Subcutaneous abdominal adipose tissue (tissue), 5 donors: ENCODE measurements at regions not wholly inside any gene's neighbourhood (a gene's known extent, or its start where the extent isn't known, plus 50 kb on each side); places are given as distances from the start of the nearest gene placed in this dataset.

Experiments
- H3K27ac ChIP-seq: one replicate; pipeline ENCODE4 v1.7.0; 2013; ENCODE audit warnings: low read depth, mild to moderate bottlenecking, inconsistent platforms, low read length, moderate library complexity
- H3K27me3 ChIP-seq, 5 donors: one replicate each; pipeline ENCODE4 v1.7.0; 2013; ENCODE audit warnings: low read length in 5 of 5, inconsistent platforms in 1 of 5; ENCODE audit not compliant: control insufficient read depth in 5 of 5, insufficient read depth in 4 of 5
- H3K36me3 ChIP-seq, 5 donors: one replicate each; pipeline ENCODE4 v1.7.0; 2013; ENCODE audit warnings: low read length in 5 of 5; ENCODE audit not compliant: control insufficient read depth in 5 of 5, insufficient read depth in 5 of 5
- H3K4me1 ChIP-seq, 5 donors: one replicate each; pipeline ENCODE4 v1.7.0; 2013; ENCODE audit warnings: low read length in 5 of 5, mild to moderate bottlenecking in 3 of 5, moderate library complexity in 1 of 5; ENCODE audit not compliant: control insufficient read depth in 5 of 5, insufficient read depth in 5 of 5
- H3K4me3 ChIP-seq, 5 donors: one replicate each; pipeline ENCODE4 v1.7.0; 2013; ENCODE audit warnings: low read length in 5 of 5, low read depth in 1 of 5
- H3K9ac ChIP-seq, 5 donors: one replicate each; pipeline ENCODE4 v1.7.0; 2013; ENCODE audit warnings: low read length in 5 of 5, mild to moderate bottlenecking in 4 of 5, moderate library complexity in 3 of 5
- H3K9me3 ChIP-seq, 5 donors: one replicate each; pipeline ENCODE4 v1.7.0; 2013; ENCODE audit warnings: low read length in 5 of 5; ENCODE audit not compliant: control insufficient read depth in 5 of 5
- donor health status: healthy.
- donor health status: healthy.
- donor health status: healthy.
- donor health status: healthy.
- donor health status: healthy.

DNA sequence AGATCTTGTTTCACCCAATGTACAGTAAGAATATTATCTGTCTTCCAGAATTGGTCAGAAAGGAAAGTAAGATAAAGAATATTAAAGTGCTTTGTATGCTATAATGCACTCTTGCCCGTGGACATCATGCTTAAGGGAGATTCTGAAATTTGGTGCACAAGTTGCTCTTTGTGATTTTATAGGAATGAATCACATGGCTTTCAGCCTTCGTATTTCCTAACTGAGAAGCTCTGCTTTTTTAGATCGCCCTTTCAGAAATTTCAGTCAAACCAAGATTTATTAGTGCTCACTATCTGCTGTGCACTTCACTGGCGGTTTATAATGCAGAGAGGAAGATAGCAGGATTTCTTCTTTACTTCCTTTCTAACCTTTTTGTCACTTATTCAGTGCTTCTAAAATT lies 1248.5 kb upstream of the LRRN3 start:
- no peaks in the 10 kb centered on the region for H3K9me3 ChIP-seq
- no peak overlapping the region for H3K27ac ChIP-seq
- H3K4me1 ChIP-seq: no peaks in the 10 kb centered on the region
- H3K4me3 ChIP-seq: no peak overlapping the region
- H3K9ac ChIP-seq: no peak overlapping the region
- no peaks in the 10 kb centered on the region for H3K36me3 ChIP-seq
- no peaks in the 10 kb centered on the region for H3K27me3 ChIP-seq

- Histone ChIP-seq H3K36me3 (no peaks in the 10 kb centered on the region), H3K27ac (no peak overlapping the region), H3K4me3 (no peak overlapping the region), H3K9me3 (no peaks in the 10 kb centered on the region), H3K9ac (no peak overlapping the region), H3K4me1 (no peaks in the 10 kb centered on the region), H3K27me3 (no peaks in the 10 kb centered on the region)
Observed at GRCh38 chr7:109844362-109844761, 1246.6 kb upstream of the LRRN3 start.

- no peaks in the 10 kb centered on the region for H3K4me1 ChIP-seq
Observed at GRCh38 chr7:109864230-109864629, 1226.7 kb upstream of the LRRN3 start.

DNA sequence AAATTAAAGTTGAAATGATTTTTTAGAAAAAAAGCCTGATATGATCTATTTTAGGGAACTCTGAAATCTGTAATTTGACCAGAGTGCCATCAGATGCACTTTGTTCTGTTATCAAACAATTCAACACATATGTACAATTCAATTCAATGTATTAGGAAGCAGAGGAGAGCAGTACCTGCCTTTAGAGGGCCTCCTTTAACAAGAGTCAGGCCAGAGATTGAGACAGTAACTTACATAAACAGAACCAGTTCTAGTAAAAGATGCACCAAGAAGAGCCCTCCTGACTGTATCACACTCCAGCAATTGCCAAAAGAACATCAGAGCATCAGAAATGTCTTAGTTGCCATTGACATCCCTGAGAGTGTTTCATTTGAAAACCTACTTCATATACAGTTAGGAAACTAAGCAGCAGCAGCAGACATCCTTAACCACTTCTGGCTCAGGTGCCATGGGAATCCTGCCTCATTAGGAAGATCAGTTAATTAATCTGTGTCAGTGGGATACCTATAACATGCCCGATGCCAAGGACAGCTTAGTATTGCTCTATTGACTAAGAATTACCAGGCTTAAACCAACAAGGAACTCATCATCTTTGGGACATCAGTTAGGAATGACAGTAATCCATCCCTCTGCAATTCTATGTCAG lies 1222.6 kb upstream of the LRRN3 start:
- no peak overlapping the region for H3K9ac ChIP-seq
- H3K9me3 ChIP-seq: no peaks in the 10 kb centered on the region
- no peaks in the 10 kb centered on the region for H3K27me3 ChIP-seq
- no peak overlapping the region for H3K27ac ChIP-seq
- H3K36me3 ChIP-seq: no peaks in the 10 kb centered on the region
- H3K4me1 ChIP-seq: no peaks in the 10 kb centered on the region
- no peak overlapping the region for H3K4me3 ChIP-seq

More at GRCh38 chr7:109864230-109864629, 1226.7 kb upstream of the LRRN3 start:
- H3K27ac ChIP-seq: no peak overlapping the region
- H3K36me3 ChIP-seq: no peaks in the 10 kb centered on the region
- H3K27me3 ChIP-seq: no peaks in the 10 kb centered on the region
- no peak overlapping the region for H3K9ac ChIP-seq
- no peak overlapping the region for H3K4me3 ChIP-seq
- no peaks in the 10 kb centered on the region for H3K9me3 ChIP-seq

DNA sequence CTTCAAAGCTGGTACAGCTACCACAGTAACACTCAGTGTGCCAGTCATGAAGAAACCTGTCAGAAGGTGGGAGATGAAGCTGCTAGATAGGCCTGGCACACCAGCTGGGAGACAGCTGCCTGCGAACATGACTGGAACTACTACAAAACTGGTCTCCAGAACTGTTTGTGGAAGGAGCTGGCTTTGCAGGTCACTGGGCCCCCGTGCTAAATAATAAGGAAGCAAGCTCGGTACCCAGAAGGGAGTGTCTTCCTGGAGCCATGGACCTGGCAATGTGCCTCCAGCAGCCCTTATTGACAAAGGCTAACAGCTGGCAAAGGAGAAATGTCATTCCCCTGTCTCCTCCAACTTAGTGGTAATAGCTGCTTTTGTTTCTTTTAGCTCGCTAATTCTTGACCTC lies 1217.6 kb upstream of the LRRN3 start:
- Histone ChIP-seq H3K36me3 (no peaks in the 10 kb centered on the region), H3K9me3 (no peaks in the 10 kb centered on the region), H3K9ac (no peak overlapping the region), H3K27me3 (no peaks in the 10 kb centered on the region), H3K27ac (no peak overlapping the region), H3K4me3 (no peak overlapping the region), H3K4me1 (no peaks in the 10 kb centered on the region)

- Histone ChIP-seq H3K4me1 (no peaks in the 10 kb centered on the region), H3K9me3 (no peaks in the 10 kb centered on the region), H3K27me3 (no peaks in the 10 kb centered on the region), H3K36me3 (no peaks in the 10 kb centered on the region), H3K4me3 (no peak overlapping the region), H3K9ac (no peak overlapping the region), H3K27ac (no peak overlapping the region)
Observed at GRCh38 chr7:109879287-109879828, 1211.6 kb upstream of the LRRN3 start.

GRCh38 chr7:109890622-109891021 lies 1200.3 kb upstream of the LRRN3 start:
- Histone ChIP-seq H3K4me3 (no peak overlapping the region), H3K27ac (no peak overlapping the region), H3K9ac (no peak overlapping the region), H3K27me3 (no peaks in the 10 kb centered on the region), H3K4me1 (no peaks in the 10 kb centered on the region), H3K9me3 (no peaks in the 10 kb centered on the region), H3K36me3 (no peaks in the 10 kb centered on the region)

DNA sequence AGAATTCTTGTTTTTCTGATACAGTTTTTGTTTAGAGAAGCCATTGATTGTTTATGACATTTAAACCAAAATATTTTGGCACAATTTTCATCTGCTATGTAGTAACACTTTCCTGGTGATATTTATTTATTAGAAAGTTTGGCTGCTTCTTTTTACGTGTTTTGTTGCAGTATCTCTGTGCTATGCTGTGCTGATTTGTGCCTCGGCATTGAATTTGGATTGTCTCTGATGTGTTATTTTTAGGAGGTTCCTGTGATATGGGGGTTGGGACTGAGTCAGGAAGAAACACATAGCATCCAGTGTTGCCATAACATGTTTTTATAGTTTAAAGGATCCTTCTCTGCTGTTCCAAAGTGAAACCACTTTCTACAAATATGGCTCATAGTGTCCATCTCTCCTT lies 1197.7 kb upstream of the LRRN3 start:
- no peaks in the 10 kb centered on the region for H3K4me1 ChIP-seq
- no peaks in the 10 kb centered on the region for H3K36me3 ChIP-seq
- H3K9me3 ChIP-seq: no peaks in the 10 kb centered on the region
- no peak overlapping the region for H3K27ac ChIP-seq
- H3K27me3 ChIP-seq: no peaks in the 10 kb centered on the region
- H3K9ac ChIP-seq: no peak overlapping the region
- peak overlapping the region in 3 of 5 donors; percentile 10 to 35 (median 22) for H3K4me3 ChIP-seq

GRCh38 chr7:109895536-109895935 lies 1195.4 kb upstream of the LRRN3 start:
- H3K4me3 ChIP-seq: no peak overlapping the region
- H3K27me3 ChIP-seq: no peaks in the 10 kb centered on the region
- H3K9ac ChIP-seq: no peak overlapping the region
- H3K4me1 ChIP-seq: no peaks in the 10 kb centered on the region
- no peaks in the 10 kb centered on the region for H3K9me3 ChIP-seq
- H3K36me3 ChIP-seq: no peaks in the 10 kb centered on the region
- H3K27ac ChIP-seq: no peak overlapping the region

DNA sequence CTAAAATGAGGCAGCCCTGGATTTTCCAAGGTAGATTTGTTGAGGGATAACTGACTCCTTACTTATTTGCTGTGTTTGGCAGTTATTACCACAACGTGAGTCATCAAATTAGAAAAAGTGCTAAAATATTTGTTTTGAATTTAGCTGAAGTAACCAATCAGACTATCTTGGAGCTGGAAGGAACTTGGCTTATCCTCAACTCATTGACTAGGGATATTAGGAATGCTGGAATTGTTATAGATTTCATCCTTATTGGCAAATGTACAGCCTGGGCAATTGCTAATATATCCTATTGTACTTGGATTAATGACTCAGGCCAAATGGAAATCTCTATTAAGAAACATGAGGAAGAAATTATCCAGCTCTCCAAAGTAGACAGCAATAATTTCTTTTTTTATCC lies 1189.0 kb upstream of the LRRN3 start:
- Histone ChIP-seq H3K9me3 (no peaks in the 10 kb centered on the region), H3K4me3 (no peak overlapping the region), H3K36me3 (no peaks in the 10 kb centered on the region), H3K4me1 (no peaks in the 10 kb centered on the region), H3K27ac (no peak overlapping the region), H3K27me3 (no peaks in the 10 kb centered on the region), H3K9ac (no peak overlapping the region)
